ENCODE measurements at regions not wholly inside any gene's neighbourhood (a gene's known extent, or its start where the extent isn't known, plus 50 kb on each side); places are given as distances from the start of the nearest gene placed in this dataset.

- no peak for TF ChIP-seq CTCF (IDR thresholded peaks at IDR 0.05 in 4 of 5, conservative IDR thresholded peaks at IDR 0.05 in 1 of 5)
- no peak for TF ChIP-seq POLR2A (IDR thresholded peaks at IDR 0.05)
Observed at GRCh38 chr1:147062956-147063355, 109.3 kb downstream of the PRKAB2 start.
